ENCODE measurements at regions not wholly inside any gene's neighbourhood (a gene's known extent, or its start where the extent isn't known, plus 50 kb on each side); places are given as distances from the start of the nearest gene placed in this dataset.
"Not testable (repeated sequence)": the region's sequence is repeated elsewhere in the genome, so short reads cannot be mapped to it uniquely, and the experiment has no call there.

DNA sequence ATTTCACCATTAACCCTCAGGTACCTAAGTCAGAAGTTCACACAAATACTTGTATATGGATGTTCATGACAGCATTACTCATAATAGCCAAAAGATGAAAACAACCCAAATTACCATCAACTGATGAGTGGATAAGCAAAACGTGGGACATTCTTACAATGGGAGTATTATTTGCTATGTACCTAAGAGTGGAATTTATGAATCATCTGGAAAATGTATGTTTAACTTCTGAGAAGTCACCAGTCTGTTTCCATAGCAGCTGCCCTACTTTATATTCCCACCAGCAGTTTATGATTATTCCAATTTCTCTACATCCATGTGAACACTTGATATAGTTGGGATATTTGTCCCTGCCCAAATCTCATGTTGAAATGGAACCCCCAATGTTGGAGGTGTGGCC, 1478.9 kb downstream of the PCDH19 start:
- H2AFZ ChIP-seq (ENCODE audit: low read depth, low read length): no peak overlapping the region
- no peaks in the 10 kb centered on the region for H3K4me1 ChIP-seq (ENCODE audit: low read length)
- no peak overlapping the region for H3K27ac ChIP-seq (ENCODE audit: low read length)
- no peaks in the 10 kb centered on the region for H3K9me3 ChIP-seq (ENCODE audit: insufficient read depth, low read length)
- no peak overlapping the region for H3K4me3 ChIP-seq (ENCODE audit: low read length)
- H3K79me2 ChIP-seq (ENCODE audit: low read length): no peaks in the 10 kb centered on the region
- H3K36me3 ChIP-seq (replicated peaks; ENCODE audit: low read depth, low read length): no peaks in the 10 kb centered on the region
- no peaks in the 10 kb centered on the region for H4K20me1 ChIP-seq (ENCODE audit: insufficient read depth, low read length)
- H3K9ac ChIP-seq (ENCODE audit: low read length): no peak overlapping the region
- H3K4me2 ChIP-seq (ENCODE audit: low read length): no peak overlapping the region
- H3K27me3 ChIP-seq (ENCODE audit: low read depth, low read length): no peaks in the 10 kb centered on the region
- TF ChIP-seq, protein P1, sequence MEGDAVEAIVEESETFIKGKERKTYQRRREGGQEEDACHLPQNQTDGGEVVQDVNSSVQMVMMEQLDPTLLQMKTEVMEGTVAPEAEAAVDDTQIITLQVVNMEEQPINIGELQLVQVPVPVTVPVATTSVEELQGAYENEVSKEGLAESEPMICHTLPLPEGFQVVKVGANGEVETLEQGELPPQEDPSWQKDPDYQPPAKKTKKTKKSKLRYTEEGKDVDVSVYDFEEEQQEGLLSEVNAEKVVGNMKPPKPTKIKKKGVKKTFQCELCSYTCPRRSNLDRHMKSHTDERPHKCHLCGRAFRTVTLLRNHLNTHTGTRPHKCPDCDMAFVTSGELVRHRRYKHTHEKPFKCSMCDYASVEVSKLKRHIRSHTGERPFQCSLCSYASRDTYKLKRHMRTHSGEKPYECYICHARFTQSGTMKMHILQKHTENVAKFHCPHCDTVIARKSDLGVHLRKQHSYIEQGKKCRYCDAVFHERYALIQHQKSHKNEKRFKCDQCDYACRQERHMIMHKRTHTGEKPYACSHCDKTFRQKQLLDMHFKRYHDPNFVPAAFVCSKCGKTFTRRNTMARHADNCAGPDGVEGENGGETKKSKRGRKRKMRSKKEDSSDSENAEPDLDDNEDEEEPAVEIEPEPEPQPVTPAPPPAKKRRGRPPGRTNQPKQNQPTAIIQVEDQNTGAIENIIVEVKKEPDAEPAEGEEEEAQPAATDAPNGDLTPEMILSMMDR (IDR thresholded peaks at IDR 0.05; ENCODE audit: low read depth, low read length): no peak
- TF ChIP-seq EZH2phosphoT487 (IDR thresholded peaks at IDR 0.05; ENCODE audit: low read depth): no peak

GRCh38 chrX:98924511-98924910, 1485.6 kb downstream of the PCDH19 start:
- Histone ChIP-seq H3K36me3 (replicated peaks; ENCODE audit: low read depth, low read length) (no peaks in the 10 kb centered on the region), H3K27me3 (ENCODE audit: low read depth, low read length) (no peaks in the 10 kb centered on the region), H3K4me3 (ENCODE audit: low read length) (no peak overlapping the region), H3K9ac (ENCODE audit: low read length) (no peak overlapping the region), H2AFZ (ENCODE audit: low read depth, low read length) (no peak overlapping the region), H3K9me3 (ENCODE audit: insufficient read depth, low read length) (no peaks in the 10 kb centered on the region), H3K79me2 (ENCODE audit: low read length) (no peaks in the 10 kb centered on the region), H3K4me2 (ENCODE audit: low read length) (no peak overlapping the region), H3K27ac (ENCODE audit: low read length) (no peak overlapping the region), H3K4me1 (ENCODE audit: low read length) (no peaks in the 10 kb centered on the region), H4K20me1 (ENCODE audit: insufficient read depth, low read length) (no peaks in the 10 kb centered on the region)
- TF ChIP-seq EZH2phosphoT487 (IDR thresholded peaks at IDR 0.05; ENCODE audit: low read depth): no peak
- TF ChIP-seq, protein P1 (IDR thresholded peaks at IDR 0.05; ENCODE audit: low read depth, low read length): no peak

GRCh38 chrX:98897191-98897590, 1512.9 kb downstream of the PCDH19 start:
- H3K27ac ChIP-seq (ENCODE audit: low read length): no peak overlapping the region
- no peak for TF ChIP-seq EZH2phosphoT487 (IDR thresholded peaks at IDR 0.05; ENCODE audit: low read depth)
- TF ChIP-seq, protein P1 (IDR thresholded peaks at IDR 0.05; ENCODE audit: low read depth, low read length): no peak
- H3K4me3 ChIP-seq (ENCODE audit: low read length): no peak overlapping the region
- H3K27me3 ChIP-seq (ENCODE audit: low read depth, low read length): no peaks in the 10 kb centered on the region
- H3K79me2 ChIP-seq (ENCODE audit: low read length): no peaks in the 10 kb centered on the region
- H3K36me3 ChIP-seq (replicated peaks; ENCODE audit: low read depth, low read length): no peaks in the 10 kb centered on the region
- no peak overlapping the region for H2AFZ ChIP-seq (ENCODE audit: low read depth, low read length)
- no peak overlapping the region for H3K4me2 ChIP-seq (ENCODE audit: low read length)
- H4K20me1 ChIP-seq (ENCODE audit: insufficient read depth, low read length): no peaks in the 10 kb centered on the region
- H3K4me1 ChIP-seq (ENCODE audit: low read length): no peaks in the 10 kb centered on the region
- H3K9me3 ChIP-seq (ENCODE audit: insufficient read depth, low read length): no peaks in the 10 kb centered on the region
- H3K9ac ChIP-seq (ENCODE audit: low read length): no peak overlapping the region

DNA sequence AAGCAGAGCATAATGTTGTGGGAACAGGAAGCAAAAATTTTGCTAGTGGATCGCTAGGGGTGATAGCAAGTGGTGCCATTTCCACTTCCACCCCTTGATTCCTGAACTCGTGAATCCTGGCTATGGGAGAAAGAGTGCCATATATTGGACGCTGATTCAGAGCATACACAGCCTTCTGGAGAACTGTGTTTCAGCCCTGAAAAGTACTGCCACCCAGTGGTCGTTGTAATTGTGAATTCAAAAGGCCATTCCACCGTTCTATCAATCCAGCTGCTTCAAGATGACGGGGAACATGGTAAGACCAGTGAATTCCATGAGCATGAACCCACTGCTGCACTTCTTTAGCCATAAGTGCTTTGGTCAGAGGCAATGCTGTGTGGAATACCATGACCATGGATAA, 1559.4 kb downstream of the PCDH19 start:
- TF ChIP-seq, protein P1 (IDR thresholded peaks at IDR 0.05; ENCODE audit: low read depth, low read length): peak; percentile 40

More for the DNA sequence above, 1559.4 kb downstream of the PCDH19 start:
- H2AFZ ChIP-seq (ENCODE audit: low read depth, low read length): 0 out of 2 replicates have a peak overlapping the region, but pooled peaks have one; percentile 39
- H3K36me3 ChIP-seq (replicated peaks; ENCODE audit: low read depth, low read length); H3K79me2 ChIP-seq (ENCODE audit: low read length); H3K27me3 ChIP-seq (ENCODE audit: low read depth, low read length); H3K9me3 ChIP-seq (ENCODE audit: insufficient read depth, low read length); H3K9ac ChIP-seq (ENCODE audit: low read length); H3K27ac ChIP-seq (ENCODE audit: low read length); H4K20me1 ChIP-seq (ENCODE audit: insufficient read depth, low read length); H3K4me1 ChIP-seq (ENCODE audit: low read length): not testable (repeated sequence)
- peak overlapping the region; percentile 40; the same call in 1 of the 2 replicates for H3K4me3 ChIP-seq (ENCODE audit: low read length)
- peak overlapping the region; percentile 35 for H3K4me2 ChIP-seq (ENCODE audit: low read length)

Data from OCI-LY3 (cell line).